ENCODE measurements at regions not wholly inside any gene's neighbourhood (a gene's known extent, or its start where the extent isn't known, plus 50 kb on each side); places are given as distances from the start of the nearest gene placed in this dataset.
"Not testable (repeated sequence)": the region's sequence is repeated elsewhere in the genome, so short reads cannot be mapped to it uniquely, and the experiment has no call there.

GRCh38 chr11:135019899-135020298 lies 607.9 kb upstream of the B3GAT1 start:
- no peak for TF ChIP-seq POLR2A (IDR thresholded peaks at IDR 0.05)
- TF ChIP-seq, protein P1, sequence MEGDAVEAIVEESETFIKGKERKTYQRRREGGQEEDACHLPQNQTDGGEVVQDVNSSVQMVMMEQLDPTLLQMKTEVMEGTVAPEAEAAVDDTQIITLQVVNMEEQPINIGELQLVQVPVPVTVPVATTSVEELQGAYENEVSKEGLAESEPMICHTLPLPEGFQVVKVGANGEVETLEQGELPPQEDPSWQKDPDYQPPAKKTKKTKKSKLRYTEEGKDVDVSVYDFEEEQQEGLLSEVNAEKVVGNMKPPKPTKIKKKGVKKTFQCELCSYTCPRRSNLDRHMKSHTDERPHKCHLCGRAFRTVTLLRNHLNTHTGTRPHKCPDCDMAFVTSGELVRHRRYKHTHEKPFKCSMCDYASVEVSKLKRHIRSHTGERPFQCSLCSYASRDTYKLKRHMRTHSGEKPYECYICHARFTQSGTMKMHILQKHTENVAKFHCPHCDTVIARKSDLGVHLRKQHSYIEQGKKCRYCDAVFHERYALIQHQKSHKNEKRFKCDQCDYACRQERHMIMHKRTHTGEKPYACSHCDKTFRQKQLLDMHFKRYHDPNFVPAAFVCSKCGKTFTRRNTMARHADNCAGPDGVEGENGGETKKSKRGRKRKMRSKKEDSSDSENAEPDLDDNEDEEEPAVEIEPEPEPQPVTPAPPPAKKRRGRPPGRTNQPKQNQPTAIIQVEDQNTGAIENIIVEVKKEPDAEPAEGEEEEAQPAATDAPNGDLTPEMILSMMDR (IDR thresholded peaks at IDR 0.05), result no peak
- no peak for DNase-seq
- WGBS, 2 donors, result 46 to 65% methylated on average over 4 of the region's 4 CpGs

DNA sequence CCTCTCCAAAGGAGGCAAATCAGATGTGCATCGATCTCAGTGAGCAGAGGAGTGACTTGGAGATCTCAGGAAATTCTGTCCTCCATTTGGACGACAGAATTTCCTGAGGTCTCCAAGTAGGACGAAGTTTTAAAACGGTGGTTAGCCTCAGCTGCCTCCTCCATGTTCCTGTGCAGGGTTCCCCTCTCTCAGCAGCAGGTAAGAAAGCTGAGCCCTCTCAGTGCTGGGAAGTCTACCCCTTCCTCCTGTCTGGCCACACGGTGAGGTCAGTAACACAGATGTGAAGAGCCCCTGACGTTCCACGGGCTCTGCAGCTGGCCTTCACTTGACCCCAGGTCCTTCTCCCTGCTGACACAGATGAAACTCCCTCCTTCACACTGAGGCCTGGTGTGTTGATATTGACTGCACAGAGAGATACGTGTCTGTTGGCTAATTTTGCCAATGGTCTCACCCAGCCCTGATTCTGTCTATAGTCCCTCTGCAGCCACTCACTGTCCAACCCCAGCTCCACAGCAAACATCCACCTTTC lies 607.4 kb upstream of the B3GAT1 start:
- Histone ChIP-seq H3K4me1 (no peaks in the 10 kb centered on the region), H3K27me3 (no peaks in the 10 kb centered on the region), H3K9me3 (no peaks in the 10 kb centered on the region), H3K4me3 (no peak overlapping the region), H3K27ac (no peak overlapping the region), H3K36me3 (replicated peaks in 1 of 2; ENCODE audit: insufficient read depth in 1 of 2, low read depth in 2 of 2) (no peaks in the 10 kb centered on the region)
- no peak for ATAC-seq
- 48 to 58% methylated on average over 8 of the region's 8 CpGs for WGBS, 2 donors
- DNase-seq, result no peak
- no peak for TF ChIP-seq POLR2A (IDR thresholded peaks at IDR 0.05)
- intact Hi-C loops (cut with DNase I), result no loop called here

More at GRCh38 chr11:135019899-135020298, 607.9 kb upstream of the B3GAT1 start:
- intact Hi-C loops (cut with DNase I), result no loop called here
- Histone ChIP-seq H3K36me3 (replicated peaks in 1 of 2; ENCODE audit: insufficient read depth in 1 of 2, low read depth in 2 of 2) (no peaks in the 10 kb centered on the region), H3K9me3 (no peaks in the 10 kb centered on the region), H3K4me3 (no peak overlapping the region), H3K27me3 (no peaks in the 10 kb centered on the region), H3K27ac (no peak overlapping the region), H3K4me1 (no peaks in the 10 kb centered on the region)
- ATAC-seq, result no peak

- intact Hi-C loops (cut with DNase I), result no loop called here
- WGBS, 2 donors, result 49 to 53% methylated on average over 4 of the region's 4 CpGs
- ATAC-seq, result no peak
Measured at GRCh38 chr11:135017296-135017695, 605.3 kb upstream of the B3GAT1 start.

DNA sequence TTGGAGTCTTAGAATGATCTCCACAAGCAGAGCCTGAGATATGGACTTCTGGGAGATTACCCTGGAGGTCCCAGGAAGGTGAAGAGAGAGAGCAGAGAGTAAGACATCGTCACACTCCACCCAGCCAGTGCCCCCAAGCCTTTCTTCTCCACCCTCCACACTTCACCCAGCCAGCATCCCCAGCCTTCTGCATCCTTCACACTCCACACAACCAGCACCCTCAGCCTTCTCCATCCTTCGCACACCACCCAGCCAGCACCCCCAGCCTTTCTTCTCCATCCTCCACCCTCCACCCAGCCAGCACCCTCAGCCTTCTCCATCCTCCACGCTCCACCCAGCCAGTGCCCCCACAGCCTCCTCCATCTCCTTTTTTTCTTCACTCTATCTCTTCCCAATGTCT lies 603.9 kb upstream of the B3GAT1 start:
- no peaks in the 10 kb centered on the region for H3K27me3 ChIP-seq
- H3K36me3 ChIP-seq (replicated peaks in 1 of 2; ENCODE audit: insufficient read depth in 1 of 2, low read depth in 2 of 2), result no peaks in the 10 kb centered on the region
- DNase-seq (no peak), ATAC-seq (no peak)
- H3K27ac ChIP-seq, result no peak overlapping the region
- H3K4me3 ChIP-seq, result no peak overlapping the region
- TF ChIP-seq POLR2A (IDR thresholded peaks at IDR 0.05), result no peak
- TF ChIP-seq, protein P1 (IDR thresholded peaks at IDR 0.05), result no peak
- WGBS, 2 donors, result 43 to 62% methylated on average over 3 of the region's 3 CpGs
- H3K9me3 ChIP-seq, result no peaks in the 10 kb centered on the region
- intact Hi-C loops (cut with DNase I), result no loop called here
- H3K4me1 ChIP-seq, result no peaks in the 10 kb centered on the region

More at GRCh38 chr11:135017296-135017695, 605.3 kb upstream of the B3GAT1 start:
- Histone ChIP-seq H3K27ac (no peak overlapping the region), H3K4me3 (no peak overlapping the region), H3K9me3 (no peaks in the 10 kb centered on the region), H3K4me1 (no peaks in the 10 kb centered on the region), H3K36me3 (replicated peaks in 1 of 2; ENCODE audit: insufficient read depth in 1 of 2, low read depth in 2 of 2) (no peaks in the 10 kb centered on the region), H3K27me3 (no peaks in the 10 kb centered on the region)
- TF ChIP-seq, protein P1 (IDR thresholded peaks at IDR 0.05), result no peak
- no peak for TF ChIP-seq POLR2A (IDR thresholded peaks at IDR 0.05)
- DNase-seq, result no peak

DNA sequence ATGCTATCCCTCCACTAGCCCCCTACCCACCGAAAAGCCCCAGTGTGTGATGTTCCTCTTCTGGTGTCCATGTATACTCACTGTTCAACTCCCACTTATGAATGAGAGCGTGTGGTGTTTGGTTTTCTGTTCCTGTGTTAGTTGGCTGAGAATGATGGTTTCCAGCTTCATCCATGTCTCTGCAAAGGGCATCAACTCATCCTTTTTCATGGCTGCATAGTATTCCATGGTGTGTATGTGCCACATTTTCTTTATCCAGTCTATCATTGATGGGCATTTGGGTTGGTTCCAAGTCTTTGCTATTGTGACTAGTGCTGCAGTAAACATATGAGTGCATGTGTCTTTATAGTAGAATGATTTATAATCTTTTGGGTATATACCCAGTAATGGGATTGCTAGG lies 599.3 kb upstream of the B3GAT1 start:
- H3K27me3 ChIP-seq; H3K36me3 ChIP-seq (replicated peaks in 1 of 2; ENCODE audit: insufficient read depth in 1 of 2, low read depth in 2 of 2); H3K4me1 ChIP-seq; H3K27ac ChIP-seq; intact Hi-C loops (cut with DNase I); ATAC-seq; DNase-seq; H3K4me3 ChIP-seq; H3K9me3 ChIP-seq: not testable (repeated sequence)
- WGBS, 2 donors, result 72 to 77% methylated on average over 2 of the region's 2 CpGs

DNA sequence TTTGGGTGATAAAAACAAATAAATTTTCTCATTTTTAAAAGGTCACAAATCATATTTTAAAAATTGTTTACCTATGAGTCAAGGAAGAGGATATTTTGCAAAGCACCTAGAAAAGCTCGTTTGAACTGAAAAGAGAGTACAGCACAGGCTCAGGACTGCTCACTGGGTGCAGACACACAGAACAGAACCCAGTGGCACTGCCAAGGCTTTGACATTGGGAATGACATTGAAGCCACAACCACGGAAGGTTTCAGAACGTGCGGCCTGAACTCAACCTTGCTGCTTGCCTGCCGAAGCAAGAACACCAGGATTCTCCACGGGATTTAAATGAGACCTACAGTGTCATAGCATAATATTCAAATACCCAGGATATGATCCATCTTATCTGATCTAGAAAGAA lies 597.1 kb upstream of the B3GAT1 start:
- Histone ChIP-seq H3K4me3 (no peak overlapping the region), H3K36me3 (replicated peaks in 1 of 2; ENCODE audit: insufficient read depth in 1 of 2, low read depth in 2 of 2) (no peaks in the 10 kb centered on the region), H3K9me3 (no peaks in the 10 kb centered on the region), H3K27ac (no peak overlapping the region), H3K27me3 (no peaks in the 10 kb centered on the region), H3K4me1 (no peaks in the 10 kb centered on the region)
- ATAC-seq (no peak), DNase-seq (no peak)
- TF ChIP-seq, protein P1 (IDR thresholded peaks at IDR 0.05), result no peak
- no peak for TF ChIP-seq POLR2A (IDR thresholded peaks at IDR 0.05)
- WGBS, 2 donors, result 49 to 66% methylated on average over 6 of the region's 6 CpGs
- intact Hi-C loops (cut with DNase I), result no loop called here

All from body of pancreas (tissue), 4 donors.